Esophagus squamous epithelium (tissue), 4 donors: ENCODE measurements at regions not wholly inside any gene's neighbourhood (a gene's known extent, or its start where the extent isn't known, plus 50 kb on each side); places are given as distances from the start of the nearest gene placed in this dataset.

ENCODE experiments used
- CTCF ChIP-seq, 6 experiments: fragments of 450-650 bp in 4 of 6; fragments of 200-600 bp in 2 of 6; sonication (generic) in 2 of 6; IDR thresholded peaks; one replicate each; pipeline ENCODE4 v1.5.1; 2016 to 2019; ENCODE audit warnings: antibody characterized with exemption in 6 of 6, mild to moderate bottlenecking in 4 of 6, moderate library complexity in 4 of 6
- POLR2A ChIP-seq, 4 donors: fragments of 450-650 bp; IDR thresholded peaks; one replicate each; pipeline ENCODE4 v1.6.1; 2017; ENCODE audit warnings: antibody characterized with exemption in 4 of 4, mild to moderate bottlenecking in 4 of 4, moderate library complexity in 3 of 4

GRCh38 chr4:106851726-106852125, 184.4 kb downstream of the DKK2 start:
- TF ChIP-seq CTCF (IDR thresholded peaks at IDR 0.05): no peak
- no peak for TF ChIP-seq POLR2A (IDR thresholded peaks at IDR 0.05)
